ENCODE measurements at regions not wholly inside any gene's neighbourhood (a gene's known extent, or its start where the extent isn't known, plus 50 kb on each side); places are given as distances from the start of the nearest gene placed in this dataset.

DNA sequence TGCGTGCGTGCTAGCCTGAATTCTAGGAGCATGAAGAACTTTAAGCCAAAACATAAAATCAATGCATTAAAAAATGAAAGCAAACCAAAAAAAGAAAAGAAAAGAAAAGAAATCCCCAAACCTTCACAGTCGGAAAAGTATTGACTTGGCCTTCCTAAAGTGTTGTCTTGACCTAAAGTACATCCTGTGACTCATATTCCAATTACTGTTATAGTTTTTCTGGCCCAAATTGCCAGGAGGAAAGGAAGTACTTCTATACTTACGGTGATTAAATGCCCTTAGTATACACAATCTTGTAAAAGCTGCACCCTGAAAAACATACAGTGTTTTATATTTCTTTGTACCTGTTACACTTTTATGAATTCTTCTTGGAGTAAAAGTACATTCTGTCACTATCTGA is 512.8 kb downstream of the ANKRD50 start:
- DNase-seq, result no peak

DNA sequence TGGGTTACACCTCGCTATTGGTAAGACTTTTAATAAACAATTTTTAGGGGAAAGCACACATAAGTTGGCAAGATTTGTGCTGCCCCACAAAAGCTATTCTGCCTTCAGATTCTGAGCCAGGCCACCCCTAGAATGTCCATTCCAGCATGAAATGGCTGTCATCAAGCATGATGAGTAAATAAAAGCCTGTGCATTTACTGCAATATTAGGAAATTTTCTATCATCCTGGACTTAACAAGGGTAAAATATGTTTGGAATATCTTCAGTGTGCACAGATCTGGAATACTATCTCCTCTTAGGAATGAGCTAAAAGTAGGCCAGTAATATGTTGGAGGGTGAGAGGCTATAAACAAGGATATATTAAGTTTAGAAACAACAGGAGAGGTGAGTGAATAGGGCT is 510.9 kb downstream of the ANKRD50 start:
- DNase-seq, result no peak

DNA sequence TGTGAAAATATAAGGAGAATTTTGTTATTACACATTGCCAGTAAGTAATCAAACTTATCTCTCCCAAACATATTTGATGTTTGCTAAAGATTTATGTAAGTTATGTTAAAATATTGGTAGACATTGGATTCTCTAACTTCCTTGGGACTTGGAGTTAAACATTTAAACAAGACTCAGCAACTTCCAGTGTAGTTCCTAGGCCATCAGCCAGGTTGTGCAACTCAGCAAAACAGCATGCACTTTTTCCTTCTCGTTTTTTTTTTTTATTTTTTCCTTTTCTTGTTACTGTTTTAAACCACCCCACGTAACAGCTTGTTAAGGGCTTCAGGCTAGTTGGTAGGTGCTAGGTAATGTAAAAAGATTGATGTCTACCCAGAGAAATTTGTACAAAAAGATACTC is 510.4 kb downstream of the ANKRD50 start:
- peak; percentile 31 for DNase-seq

DNA sequence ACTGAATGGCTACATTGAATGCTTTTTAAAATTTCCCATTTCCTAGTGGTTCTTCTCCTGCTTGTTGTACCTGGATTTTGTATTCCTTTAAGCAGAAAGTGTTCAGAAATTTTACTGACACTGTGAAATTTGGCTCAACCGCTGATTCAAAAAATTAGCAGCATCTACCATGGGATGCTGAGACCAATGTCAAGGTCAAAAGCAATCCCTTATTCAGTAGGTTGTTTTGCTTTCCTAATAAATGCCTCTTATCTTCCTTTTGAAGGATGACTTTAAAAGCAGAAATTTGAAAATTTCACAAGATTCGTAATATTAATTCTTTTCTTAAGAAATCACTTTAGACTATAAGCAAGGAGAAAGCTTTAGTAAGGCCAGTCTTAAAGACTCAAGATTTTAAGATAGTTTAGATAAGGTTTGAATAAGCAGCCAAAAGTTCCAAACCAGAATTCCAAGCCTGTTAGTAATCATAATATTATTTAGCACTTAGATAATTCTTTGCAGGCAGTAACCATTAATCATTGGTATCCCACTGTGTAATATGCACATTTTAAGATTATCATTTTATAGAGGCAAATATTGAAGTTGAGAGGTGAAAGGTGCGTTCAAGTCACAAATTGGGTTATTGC is 508.8 kb downstream of the ANKRD50 start:
- no peak for DNase-seq

DNA sequence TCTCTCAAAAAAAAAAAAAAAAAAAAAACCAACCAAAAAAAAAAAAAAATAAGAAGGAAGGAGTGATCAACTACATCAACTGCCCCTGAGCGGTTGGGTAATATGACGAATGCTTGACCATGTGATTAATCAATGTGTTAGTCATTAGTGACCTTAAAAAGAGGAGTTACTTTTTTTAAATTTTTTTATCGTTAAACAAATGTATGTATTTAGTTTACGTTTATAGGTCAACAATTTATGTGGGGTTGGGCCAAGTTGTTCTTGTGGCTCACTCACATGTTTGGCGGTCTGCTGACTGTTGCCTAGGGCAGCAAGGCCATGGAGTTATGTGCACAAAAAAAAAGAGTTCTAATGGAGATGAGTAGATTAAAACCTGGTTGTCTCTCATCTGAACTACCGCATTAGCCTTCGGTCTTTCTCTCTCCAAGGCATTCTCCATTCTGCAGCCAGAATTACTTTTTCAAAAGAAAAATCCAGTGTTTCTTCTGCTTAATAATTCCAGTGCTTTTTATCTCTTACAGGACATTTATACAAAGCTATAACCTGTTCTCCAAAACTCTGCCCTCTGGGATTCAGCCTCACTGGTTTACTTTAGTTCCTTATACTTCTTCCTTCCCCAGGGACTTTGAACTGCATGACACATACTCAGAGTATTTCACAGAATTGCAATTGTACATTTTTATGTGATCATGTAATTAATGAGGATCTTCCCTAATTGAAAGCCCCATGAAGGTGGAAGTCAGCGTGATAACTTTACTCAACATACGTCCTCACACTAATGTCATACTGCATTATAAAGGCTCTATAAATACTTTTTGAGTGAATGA is 505.5 kb downstream of the ANKRD50 start:
- no peak for DNase-seq

DNA sequence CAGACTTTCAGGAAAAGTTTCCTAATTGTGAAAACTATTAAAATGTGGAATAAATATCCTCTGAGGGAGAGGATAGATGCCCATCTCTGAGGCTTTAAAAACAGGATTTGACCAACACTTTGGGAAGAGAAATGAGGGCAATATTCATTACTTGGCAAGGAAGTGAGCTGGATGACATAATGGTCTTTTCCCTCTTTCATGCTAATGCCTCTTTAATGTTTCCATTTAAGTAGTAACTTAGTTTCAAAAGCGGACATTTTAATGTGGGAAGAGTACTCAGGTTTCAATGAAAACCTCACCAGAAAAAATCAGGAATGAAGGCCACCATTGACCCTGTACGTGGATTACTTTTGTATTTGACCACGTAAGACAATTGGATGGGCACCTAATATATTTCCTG is 503.3 kb downstream of the ANKRD50 start:
- DNase-seq, result no peak

DNA sequence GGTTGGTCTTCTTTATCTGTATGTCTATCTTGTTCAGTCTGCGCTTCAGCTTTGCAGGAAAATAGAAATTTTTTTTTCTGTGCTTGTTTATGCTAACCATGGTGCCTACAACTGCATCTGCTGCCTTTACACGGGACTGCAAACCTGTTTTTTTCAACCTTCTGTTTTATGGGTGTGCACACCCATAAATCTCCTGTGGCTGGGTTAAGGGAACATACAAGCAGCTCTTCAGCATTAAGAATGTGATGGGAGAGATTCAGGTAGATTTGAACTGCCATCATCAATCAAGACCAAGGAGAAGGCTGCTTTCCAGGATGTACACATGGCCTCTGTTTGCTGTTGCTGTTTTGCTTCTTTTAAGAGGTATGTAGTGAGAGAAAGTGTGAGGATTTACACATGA is 502.9 kb downstream of the ANKRD50 start:
- no peak for DNase-seq

DNA sequence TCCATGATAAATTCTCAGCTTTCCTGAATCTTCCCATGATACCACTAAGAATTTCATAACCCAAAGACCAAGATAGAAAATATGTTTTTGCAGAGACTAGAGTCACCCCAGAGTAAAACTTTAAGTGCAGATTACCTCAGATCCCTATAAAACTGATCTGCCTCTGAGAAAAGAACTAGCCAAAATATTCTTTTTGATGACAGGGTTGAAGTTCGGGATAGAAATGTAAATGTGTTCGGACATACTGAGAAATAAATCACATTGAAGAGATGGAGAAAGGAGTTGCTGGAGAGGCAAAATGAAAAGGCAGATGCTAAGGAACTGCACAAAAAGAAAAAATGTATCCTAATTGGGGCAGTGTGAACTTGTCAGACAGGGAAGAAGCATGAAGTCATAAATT is 501.8 kb downstream of the ANKRD50 start:
- DNase-seq, result no peak

DNA sequence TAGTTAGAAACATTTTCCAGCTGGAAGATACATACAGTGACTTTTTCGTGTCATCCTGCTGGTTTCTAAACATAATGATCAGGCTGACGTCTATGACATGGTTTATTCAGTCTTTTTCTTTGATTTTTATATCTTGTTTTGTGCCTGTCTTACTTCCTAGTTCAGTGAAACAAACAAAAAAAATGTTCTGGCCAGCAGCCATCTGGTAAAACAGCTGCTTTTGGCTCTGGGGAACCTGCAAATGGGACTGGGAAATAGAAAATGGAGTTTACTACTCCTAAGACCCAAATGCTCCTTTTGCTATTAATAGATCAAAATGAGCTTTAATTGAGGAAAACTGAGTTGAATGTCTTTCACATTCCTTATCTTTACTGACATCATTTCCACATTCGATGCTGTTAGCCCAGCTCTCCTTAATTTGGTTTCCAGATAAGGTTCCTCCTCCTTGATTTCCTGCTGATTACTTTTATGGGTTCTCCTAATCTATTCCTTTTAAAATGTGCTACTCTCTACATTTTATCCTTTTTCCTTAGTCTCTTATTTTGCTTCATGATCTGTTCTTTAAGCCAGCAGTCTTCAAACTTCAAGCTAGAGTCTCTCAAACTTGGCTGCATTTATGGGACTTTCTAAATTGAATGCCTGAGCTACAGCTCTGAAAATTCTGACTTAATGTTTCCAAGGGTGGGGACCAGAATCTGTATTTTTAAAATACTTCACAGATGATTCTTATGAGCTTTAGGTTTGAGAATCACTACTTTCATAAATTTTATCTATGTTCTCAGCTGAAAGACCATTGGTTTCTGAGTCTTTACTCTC is 499.5 kb downstream of the ANKRD50 start:
- DNase-seq, result peak; percentile 72

DNA sequence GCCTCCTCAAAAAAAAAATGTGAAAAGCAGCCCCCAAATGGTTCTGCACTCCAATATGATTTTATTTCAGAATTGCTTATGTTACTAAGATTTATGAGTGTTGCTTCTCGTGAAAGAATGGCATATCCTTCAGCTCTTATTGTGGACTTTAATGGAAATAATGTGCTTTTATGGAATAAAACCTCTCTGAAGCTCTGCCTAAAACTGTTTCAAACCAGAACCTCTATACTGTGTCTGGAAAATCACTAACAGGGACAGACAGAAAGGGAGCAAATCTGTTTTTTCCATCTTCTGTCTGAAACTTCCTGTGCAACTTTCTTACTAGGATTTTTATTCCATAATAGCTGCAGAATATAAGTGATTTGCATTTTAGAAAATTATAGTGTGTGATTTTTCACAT is 493.1 kb downstream of the ANKRD50 start:
- DNase-seq, result no peak

DNA sequence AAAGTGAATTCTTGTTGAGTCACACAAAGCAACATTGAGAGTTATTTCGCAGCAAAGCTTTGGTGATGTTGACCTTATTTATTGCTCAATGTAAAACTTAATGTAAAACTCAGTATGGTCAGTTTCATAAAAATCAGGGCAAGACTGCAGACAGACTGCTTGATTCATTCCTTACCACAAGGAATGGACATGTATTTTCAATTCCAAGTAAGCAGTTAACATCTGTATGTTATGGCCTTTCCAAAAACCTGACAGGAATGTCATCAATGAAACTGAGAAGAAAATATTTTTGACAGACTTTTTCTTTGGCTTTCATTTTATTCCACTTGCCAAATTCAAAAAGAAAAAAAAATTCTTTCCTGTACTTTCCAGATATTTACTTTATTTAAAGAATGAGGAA is 488.3 kb downstream of the ANKRD50 start:
- DNase-seq, result no peak

DNA sequence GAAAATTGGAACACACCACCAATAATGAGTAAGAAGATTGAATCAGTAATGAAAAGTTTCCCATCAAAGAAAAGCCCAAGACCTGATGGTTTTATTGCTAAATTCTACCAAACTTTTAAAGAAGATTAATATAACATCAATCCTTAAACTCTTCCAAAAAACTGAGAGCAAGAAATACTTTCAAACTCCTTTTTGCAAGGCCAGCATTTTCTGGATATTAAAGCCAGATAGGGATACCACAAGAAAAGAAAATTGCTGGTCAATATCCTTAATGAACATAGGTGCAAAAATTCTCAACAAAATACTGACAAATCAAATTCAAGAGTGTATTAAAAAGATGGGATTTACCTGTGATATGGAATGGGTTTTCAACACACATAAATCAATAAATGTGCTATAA is 484.6 kb downstream of the ANKRD50 start:
- no peak for DNase-seq

DNA sequence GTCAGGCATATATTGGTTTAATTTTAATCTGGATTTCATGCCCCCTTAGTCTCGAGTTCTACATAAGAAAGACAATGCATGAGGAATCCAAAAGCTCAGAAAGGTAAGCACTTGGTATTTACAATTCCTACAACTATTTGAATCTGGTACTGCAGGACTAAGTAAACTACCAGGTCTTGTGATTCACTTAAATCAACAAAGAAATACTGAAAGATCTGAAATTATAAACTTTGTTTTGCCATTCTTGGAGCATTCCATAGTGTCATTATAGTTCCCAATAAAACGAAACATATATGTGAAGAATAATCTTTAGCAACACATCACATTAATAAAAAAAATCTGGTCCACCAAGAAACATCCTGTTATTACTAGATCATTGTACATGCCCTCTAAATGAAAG is 482.3 kb downstream of the ANKRD50 start:
- no peak for DNase-seq

DNA sequence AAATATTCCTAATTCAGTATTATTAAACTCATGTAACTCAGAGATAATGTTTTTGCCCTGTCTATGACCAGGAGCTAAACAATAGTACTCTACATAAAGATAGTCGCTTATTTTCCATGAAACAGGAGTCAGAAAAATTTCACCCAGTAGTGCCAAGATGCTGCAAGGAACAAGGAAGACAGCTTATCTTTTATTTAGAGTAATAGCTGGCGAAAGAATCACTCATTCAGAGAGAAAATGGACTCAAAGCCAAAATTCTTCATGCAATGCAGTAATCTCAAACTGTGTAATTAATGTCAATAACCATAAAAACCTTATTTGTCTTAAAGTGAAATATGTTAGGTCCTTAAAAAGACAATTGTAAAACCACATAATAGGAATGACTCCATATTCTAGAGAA is 477.8 kb downstream of the ANKRD50 start:
- no peak for DNase-seq

DNA sequence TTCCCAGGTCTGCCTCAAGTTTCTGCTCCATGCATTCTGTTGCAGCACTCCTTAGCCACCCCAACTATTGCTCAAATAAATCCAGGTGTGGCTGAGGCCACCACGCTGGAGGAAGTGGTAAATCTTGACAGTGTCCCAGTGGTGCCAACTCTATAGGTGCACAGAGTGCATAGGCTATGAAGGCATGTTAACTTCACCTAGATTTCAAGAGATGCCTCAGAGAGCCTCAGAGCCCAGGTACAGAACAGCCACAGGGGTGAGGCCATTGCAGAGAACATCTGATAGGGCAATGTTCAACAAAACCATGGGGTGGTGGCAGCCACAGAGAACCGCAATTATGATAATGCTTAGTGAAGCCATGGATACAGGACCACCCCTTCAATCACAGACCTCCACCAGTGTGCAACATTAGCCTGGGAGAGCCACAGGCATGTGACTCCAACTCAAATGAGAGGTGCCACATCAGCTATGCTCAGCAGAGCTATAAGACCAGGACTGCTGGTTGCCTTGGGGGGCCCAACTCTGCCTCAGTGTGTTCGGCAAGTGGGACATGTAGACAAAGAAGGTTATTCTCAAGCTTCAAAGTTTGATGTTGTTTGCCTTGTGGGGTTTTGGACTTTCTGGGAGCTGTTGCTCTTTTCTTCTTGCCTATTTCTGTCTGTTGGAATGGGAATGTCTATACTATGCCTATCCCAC is 468.7 kb downstream of the ANKRD50 start:
- DNase-seq, result no peak

DNA sequence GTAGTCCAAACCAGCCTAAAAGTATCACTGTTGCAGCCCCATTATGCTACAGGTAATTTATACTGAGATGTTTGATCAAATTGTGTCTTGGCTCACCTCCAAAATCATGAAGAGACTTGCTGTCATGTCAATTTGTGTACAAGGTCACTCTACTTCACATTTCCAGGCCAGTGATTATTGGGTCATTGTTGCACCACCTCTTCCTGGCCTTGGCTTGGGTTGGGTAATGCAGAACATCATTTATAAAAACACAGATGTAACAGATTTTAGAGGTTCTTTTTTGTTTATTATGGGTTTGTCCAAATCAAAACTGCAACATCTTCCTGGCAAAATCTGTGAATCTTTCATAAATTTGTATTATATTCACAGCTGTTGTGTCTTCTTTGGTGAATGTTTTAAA is 459.5 kb downstream of the ANKRD50 start:
- DNase-seq, result no peak

DNA sequence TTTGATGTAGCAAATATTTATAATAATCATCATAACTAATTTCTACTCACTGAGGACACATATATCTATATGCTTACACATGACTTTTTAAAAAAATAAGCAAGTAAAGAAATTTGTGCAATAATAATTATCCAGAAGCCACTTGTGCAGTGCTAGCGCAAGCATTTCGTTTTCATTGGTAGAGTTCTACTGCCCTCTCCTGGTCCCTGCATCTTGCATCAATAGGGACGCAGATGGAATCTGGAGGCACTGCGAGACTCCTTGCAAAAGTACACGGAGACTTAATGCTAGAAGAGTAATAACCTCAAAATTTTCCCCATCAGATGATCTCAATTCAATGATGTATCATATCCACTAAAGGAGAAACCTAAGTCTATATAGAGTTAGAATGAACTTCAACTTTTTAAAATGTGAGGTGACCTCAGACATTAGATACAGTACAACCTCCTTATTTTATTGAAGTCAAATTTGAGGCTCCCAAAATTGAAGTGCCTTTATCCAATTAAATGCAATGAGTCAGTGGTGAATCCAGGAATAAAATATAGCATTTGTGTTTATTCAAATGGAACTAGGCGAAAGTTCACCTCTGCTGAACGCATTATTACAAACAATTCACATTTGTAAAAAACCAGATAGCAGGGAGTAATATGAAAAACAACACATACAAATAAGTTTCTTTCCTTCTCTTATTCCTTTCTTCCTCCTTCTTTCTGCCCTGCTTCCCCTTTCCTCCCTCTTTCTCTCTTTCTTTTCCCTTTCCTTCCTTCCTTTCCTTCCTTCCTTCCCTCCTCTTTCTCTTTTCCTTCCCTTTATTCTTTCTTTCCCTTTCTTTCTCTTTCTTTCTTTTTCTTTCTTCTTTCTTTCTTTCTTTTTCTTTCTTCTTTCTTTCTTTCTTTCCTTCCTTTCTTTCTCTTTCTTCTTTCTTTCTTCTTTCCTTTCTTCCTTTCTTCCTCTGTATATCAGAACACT is 450.0 kb downstream of the ANKRD50 start:
- peak; percentile 85 for DNase-seq

DNA sequence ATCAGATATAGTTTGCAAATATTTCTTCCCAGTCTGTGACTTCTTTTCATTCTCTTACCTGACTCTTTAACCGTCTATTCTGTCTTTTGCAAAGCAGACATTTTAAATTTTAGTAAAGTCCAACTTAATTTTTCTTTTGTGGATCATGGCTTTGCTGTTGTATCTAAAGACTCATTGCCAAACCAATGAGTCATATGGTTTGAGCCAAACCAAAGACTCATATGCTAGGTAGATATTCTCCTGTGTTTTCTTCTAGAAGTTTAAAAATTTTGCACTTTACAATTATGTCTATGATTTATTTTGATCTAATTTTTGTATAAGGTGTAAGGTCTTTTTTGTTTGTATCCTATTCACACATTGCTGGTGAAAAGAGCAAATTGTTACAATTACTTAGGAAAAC is 446.8 kb downstream of the ANKRD50 start:
- no peak for DNase-seq

DNA sequence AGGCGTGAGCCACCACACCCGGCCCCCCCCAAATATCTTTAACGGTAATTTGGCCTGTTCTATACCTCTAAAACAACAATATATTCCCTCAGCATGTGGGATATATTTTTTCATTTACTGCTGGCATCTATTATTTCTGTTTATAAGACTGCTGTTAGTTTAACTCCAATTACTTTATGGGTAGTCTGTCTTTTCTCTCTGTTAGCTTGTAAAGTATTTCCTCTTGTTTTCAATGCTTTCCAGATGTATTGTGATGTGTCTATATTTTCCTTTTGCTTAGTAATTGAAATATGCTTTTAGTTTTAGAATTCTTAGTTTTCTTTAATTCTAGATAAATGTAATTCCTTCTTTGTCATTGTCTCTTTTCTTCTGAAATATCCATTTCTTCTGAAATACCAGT is 445.8 kb downstream of the ANKRD50 start:
- no peak for DNase-seq

DNA sequence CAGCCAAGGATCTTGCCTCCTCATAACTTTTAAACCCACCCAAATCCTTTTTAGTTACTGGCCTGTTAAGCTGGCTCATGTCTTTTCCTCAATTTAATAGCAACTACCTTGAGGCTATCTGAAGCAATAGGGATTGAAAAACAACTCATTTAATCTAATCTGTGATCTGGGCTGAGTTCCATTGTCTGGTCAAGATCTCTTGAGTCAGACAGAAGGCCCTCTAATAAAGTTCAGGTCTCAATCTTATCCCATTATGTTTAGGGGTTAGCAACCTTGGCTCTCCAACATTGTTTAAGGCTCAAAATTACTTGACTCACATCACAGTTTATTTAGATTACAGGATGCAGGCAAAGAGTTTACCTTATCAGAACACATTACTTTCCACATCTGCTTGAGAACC is 436.1 kb downstream of the ANKRD50 start:
- no peak for DNase-seq

DNA sequence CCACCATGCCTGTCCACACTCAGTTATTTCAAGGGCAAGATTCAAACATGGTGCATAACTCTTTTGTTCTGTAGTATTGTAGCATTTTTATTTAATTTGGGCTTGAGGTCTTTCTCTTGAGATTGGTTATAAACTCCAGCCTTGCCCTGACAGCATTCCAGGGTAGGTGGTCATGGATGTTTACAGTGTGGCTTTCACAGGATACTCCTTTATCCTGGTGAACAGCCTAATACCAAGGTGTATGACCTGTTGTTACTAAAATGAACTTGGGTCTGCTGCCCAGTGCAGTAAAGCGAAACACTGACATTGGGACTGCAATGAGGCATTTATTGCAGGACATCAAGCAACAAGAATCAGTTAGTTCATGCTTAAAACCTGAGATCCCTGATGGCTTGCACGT is 434.8 kb downstream of the ANKRD50 start:
- no peak for DNase-seq

DNA sequence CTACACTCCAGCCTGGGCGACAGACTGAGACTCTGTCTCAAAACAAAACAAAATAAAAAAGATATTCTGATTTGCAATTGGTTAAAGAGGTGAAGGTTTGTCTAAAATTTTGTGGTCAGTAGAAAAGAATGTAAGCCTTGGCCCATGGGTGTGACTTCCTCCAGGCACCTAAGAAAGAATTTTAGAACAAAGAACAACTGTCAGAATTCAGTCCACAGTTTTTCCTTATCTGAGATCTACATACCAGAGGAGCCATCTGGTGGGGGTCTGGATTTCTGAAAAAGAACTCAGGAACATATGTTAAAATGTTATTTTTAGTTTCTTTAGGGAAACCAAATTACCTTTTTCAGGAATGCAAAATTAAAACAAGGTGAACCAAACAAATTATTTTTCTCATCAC is 434.1 kb downstream of the ANKRD50 start:
- DNase-seq, result no peak
